CD4-positive, alpha-beta T cell (primary cell): ENCODE measurements at regions not wholly inside any gene's neighbourhood (a gene's known extent, or its start where the extent isn't known, plus 50 kb on each side); places are given as distances from the start of the nearest gene placed in this dataset.

Experiments used
- ATAC-seq: fragments of 200-7000 bp; cut with Tn5 transposase; one replicate; pipeline ENCODE4 v1.10.0; 2022; ENCODE audit warnings: mild to moderate bottlenecking; ENCODE audit not compliant: poor library complexity
- CTCF ChIA-PET: fragments of 350-600 bp; sonication (Branson Sonifier 250); formaldehyde crosslinking; loops from one replicate; lab custom pipeline; 2021; ENCODE audit warnings: antibody characterized with exemption, inconsistent platforms; lab: Charles Lee
- POLR2A ChIA-PET: fragments of 350-600 bp; sonication (Branson Sonifier 250); formaldehyde crosslinking; loops from one replicate; lab custom pipeline; 2021; ENCODE audit warnings: antibody characterized with exemption, inconsistent platforms; lab: Charles Lee
- DNase-seq, 14 experiments: peaks; one replicate each; pipeline ENCODE4 v3.0.0-alpha.2; 2013 to 2020; ENCODE audit warnings: mixed read lengths in 2 of 14
- H3K27ac ChIP-seq, 2 donors: one replicate each; pipeline versions ENCODE4 v1.5.1 to v1.7.0; 2013; ENCODE audit warnings: low read length in 2 of 2, low read depth in 1 of 2, mild to moderate bottlenecking in 1 of 2
- H3K27me3 ChIP-seq, 2 experiments: 1 replicate in 1 of 2; 2 replicates in 1 of 2; pipeline versions ENCODE4 v1.6.1 to v1.7.0; 2013; ENCODE audit warnings: low read length in 2 of 2, control low read depth in 1 of 2, mild to moderate bottlenecking in 1 of 2, moderate library complexity in 1 of 2; ENCODE audit not compliant: insufficient read depth in 2 of 2, control insufficient read depth in 1 of 2
- H3K36me3 ChIP-seq: one replicate; pipeline ENCODE4 v1.6.1; 2013; ENCODE audit warnings: low read length, control low read depth; ENCODE audit not compliant: insufficient read depth
- H3K4me1 ChIP-seq: one replicate; pipeline ENCODE4 v1.6.1; 2013; ENCODE audit warnings: low read length, control low read depth; ENCODE audit not compliant: insufficient read depth
- H3K4me3 ChIP-seq: one replicate; pipeline ENCODE4 v1.5.1; 2013; ENCODE audit warnings: mild to moderate bottlenecking, low read length, moderate library complexity
- H3K9me3 ChIP-seq, 2 experiments: 1 replicate in 1 of 2; 2 replicates in 1 of 2; pipeline versions ENCODE4 v1.6.1 to v1.7.0; 2013; ENCODE audit warnings: low read length in 2 of 2, mild to moderate bottlenecking in 2 of 2, control low read depth in 1 of 2, moderate library complexity in 1 of 2; ENCODE audit not compliant: control insufficient read depth in 1 of 2, insufficient read depth in 1 of 2
- H3K27ac Mint-ChIP-seq: one replicate; pipeline ENCODE4 v1.8.0; 2020; ENCODE audit warnings: mixed read lengths
- H3K27me3 Mint-ChIP-seq: one replicate; pipeline ENCODE4 v1.8.0; 2021; ENCODE audit warnings: mixed read lengths
- H3K36me3 Mint-ChIP-seq: one replicate; pipeline ENCODE4 v1.8.0; 2021; ENCODE audit warnings: low read depth, mixed read lengths
- H3K4me1 Mint-ChIP-seq: one replicate; pipeline ENCODE4 v1.8.0; 2021; ENCODE audit warnings: low read depth, mixed read lengths
- H3K4me3 Mint-ChIP-seq: one replicate; pipeline ENCODE4 v1.8.0; 2020; ENCODE audit warnings: mild to moderate bottlenecking, mixed read lengths
- H3K9me3 Mint-ChIP-seq: one replicate; pipeline ENCODE4 v1.8.0; 2020; ENCODE audit warnings: mixed read lengths
- CTCF ChIP-seq: fragments of 200-600 bp; IDR thresholded peaks from one replicate; pipeline ENCODE4 v1.8.0; 2022; ENCODE audit warnings: antibody characterized with exemption, mild to moderate bottlenecking
- intact Hi-C, 2 experiments: fragments of 100-400 bp; cut with DNase I in 1 of 2; cut with micrococcal nuclease in 1 of 2; formaldehyde crosslinking; loops; one replicate each; pipeline versions ENCODE4 v1.15.1 to v1.9.0; 2023 to 2025; cut with DNase I, micrococcal nuclease

DNA sequence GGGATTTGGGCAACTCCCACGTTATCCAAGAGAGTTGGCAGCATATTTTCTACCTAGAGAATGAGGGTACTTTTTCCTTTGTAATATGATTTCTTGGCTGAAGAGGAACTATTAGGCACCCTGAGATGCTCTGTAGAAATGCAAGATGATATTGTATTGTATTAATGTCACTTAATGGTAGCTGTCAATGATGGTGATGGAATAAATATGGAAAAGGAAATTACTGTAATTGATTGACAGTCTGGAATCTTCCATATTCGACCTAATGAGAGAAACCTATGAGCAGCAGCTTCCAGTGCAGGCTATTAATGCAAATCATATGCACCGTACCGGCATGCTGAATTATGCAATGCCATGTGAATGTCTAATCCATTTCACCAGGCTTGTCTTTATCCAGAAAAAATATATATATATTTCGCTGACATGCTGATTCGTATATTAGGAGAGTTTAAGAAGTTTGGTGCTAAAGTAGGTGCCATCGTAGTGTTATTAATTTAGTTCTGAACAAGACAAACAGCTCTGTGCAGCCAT lies 494.2 kb upstream of the JARID2 start:
- Histone ChIP-seq H3K4me3 (no peak overlapping the region), H3K27me3 (peaks cover 0 to 3% of the 10 kb centered on the region in 2 experiments), H3K27ac (no peak overlapping the region), H3K36me3 (no peaks in the 10 kb centered on the region), H3K4me1 (peaks cover 3% of the 10 kb centered on the region), H3K9me3 (no peaks in the 10 kb centered on the region)
- ATAC-seq (no peak), DNase-seq (no peak)
- CTCF ChIA-PET = no interaction called here
- peaks cover 9% of the 10 kb centered on the region for H3K4me1 Mint-ChIP-seq
- no peak for TF ChIP-seq CTCF
- no peak overlapping the region for H3K4me3 Mint-ChIP-seq
- H3K9me3 Mint-ChIP-seq = no peaks in the 10 kb centered on the region
- no peak overlapping the region for H3K27ac Mint-ChIP-seq
- H3K36me3 Mint-ChIP-seq = no peaks in the 10 kb centered on the region
- POLR2A ChIA-PET = no interaction called here
- intact Hi-C loops = no loop called here
- no peaks in the 10 kb centered on the region for H3K27me3 Mint-ChIP-seq

DNA sequence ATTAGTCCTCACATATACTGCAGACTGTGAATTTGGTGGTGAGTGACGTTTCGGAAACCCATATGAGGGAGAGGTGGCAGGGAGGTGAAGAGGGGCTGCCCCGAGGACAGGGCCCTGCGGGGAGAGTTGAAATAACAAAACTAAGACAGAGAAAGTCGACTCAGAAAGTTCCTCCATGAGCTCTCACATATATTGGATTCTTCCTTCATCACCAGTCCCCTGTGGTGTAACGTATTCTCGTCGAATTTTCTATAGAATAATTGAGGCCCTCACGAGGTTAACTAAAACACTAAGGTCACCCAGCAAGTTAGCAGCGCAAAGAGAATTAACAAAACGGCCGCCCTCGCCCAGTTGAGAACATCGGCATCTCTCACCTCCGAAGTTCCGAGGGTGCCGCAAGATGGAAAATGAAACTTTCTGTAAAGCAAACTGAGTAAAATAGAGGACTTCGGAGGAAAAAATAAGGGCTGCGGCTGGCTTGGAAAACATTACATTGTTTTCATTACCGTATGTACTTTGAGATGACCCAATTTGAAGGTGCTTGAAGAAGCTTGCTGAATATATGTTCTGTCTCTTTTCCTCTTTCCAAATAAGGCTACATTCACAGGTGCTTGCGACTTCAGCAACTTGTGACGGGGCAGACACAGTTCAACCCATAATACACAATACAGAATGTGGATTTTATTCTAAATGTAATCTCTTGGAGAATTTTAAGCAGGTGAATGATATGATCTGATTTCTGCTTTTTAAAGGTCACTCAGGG lies 490.9 kb upstream of the JARID2 start:
- Histone ChIP-seq H3K4me1 (peaks cover 5% of the 10 kb centered on the region), H3K9me3 (no peaks in the 10 kb centered on the region), H3K27ac (peak overlapping the region in 1 of 2 donors; percentile 45), H3K4me3 (peak overlapping the region; percentile 39), H3K27me3 (peaks cover 0 to 3% of the 10 kb centered on the region in 2 experiments), H3K36me3 (no peaks in the 10 kb centered on the region)
- H3K4me1 Mint-ChIP-seq = peaks cover 9% of the 10 kb centered on the region
- peak; percentile 79 for ATAC-seq
- H3K4me3 Mint-ChIP-seq = peak overlapping the region; percentile 58
- H3K36me3 Mint-ChIP-seq = no peaks in the 10 kb centered on the region
- peak in 6 of 14 experiments; percentile 20 to 76 (median 42) for DNase-seq
- peak overlapping the region; percentile 80 for H3K27ac Mint-ChIP-seq
- TF ChIP-seq CTCF = no peak
- no peaks in the 10 kb centered on the region for H3K9me3 Mint-ChIP-seq
- intact Hi-C loops = no loop called here
- H3K27me3 Mint-ChIP-seq = no peaks in the 10 kb centered on the region
- ChIA-PET POLR2A (no interaction called here), CTCF (no interaction called here)

- CTCF ChIA-PET = no interaction called here
- no peak overlapping the region for H3K4me3 ChIP-seq
- Mint-ChIP-seq H3K4me3 (no peak overlapping the region), H3K36me3 (no peaks in the 10 kb centered on the region), H3K9me3 (no peaks in the 10 kb centered on the region), H3K4me1 (peaks cover 9% of the 10 kb centered on the region), H3K27me3 (no peaks in the 10 kb centered on the region), H3K27ac (no peak overlapping the region)
- no peak for TF ChIP-seq CTCF
- ATAC-seq = no peak
- H3K27me3 ChIP-seq = no peaks in the 10 kb centered on the region
- H3K27ac ChIP-seq = no peak overlapping the region
- H3K36me3 ChIP-seq = no peaks in the 10 kb centered on the region
- intact Hi-C loops = no loop called here
- POLR2A ChIA-PET = no interaction called here
- no peaks in the 10 kb centered on the region for H3K9me3 ChIP-seq
- DNase-seq = no peak
- H3K4me1 ChIP-seq = peaks cover 5% of the 10 kb centered on the region
Observed at GRCh38 chr6:14756340-14756739, 489.5 kb upstream of the JARID2 start.
